ENCODE measurements at regions not wholly inside any gene's neighbourhood (a gene's known extent, or its start where the extent isn't known, plus 50 kb on each side); places are given as distances from the start of the nearest gene placed in this dataset.

GRCh38 chr2:186299610-186300009 lies 186.4 kb upstream of the ZC3H15 start:
- DNase-seq (ENCODE audit: extremely low read depth in 1 of 4, low spot score in 3 of 4) (no peak), ATAC-seq (no peak), FAIRE-seq (no peak)
- H3K36me3 ChIP-seq (ENCODE audit: control insufficient read depth, insufficient read depth, low read length) = no peaks in the 10 kb centered on the region
- intact Hi-C loops (cut with micrococcal nuclease) = no loop called here
- no peak for TF ChIP-seq FUS (optimal IDR thresholded peaks at IDR 0.05; ENCODE audit: low read depth, low read length)
- TF ChIP-seq ZSCAN32 (CRISPR knock-in tag; IDR thresholded peaks at IDR 0.05) = no peak
- TF ChIP-seq ZNF224 (CRISPR knock-in tag; IDR thresholded peaks at IDR 0.05) = no peak
- no peak for TF ChIP-seq NCOA4 (IDR thresholded peaks at IDR 0.05; ENCODE audit: partially characterized antibody)
- no peak for TF ChIP-seq TCF3 (CRISPR knock-in tag; IDR thresholded peaks at IDR 0.05)
- no peak for TF ChIP-seq GTF2B (IDR thresholded peaks at IDR 0.05; ENCODE audit: extremely low read depth, insufficient read length)
- no peak for TF ChIP-seq MYC (IDR thresholded peaks at IDR 0.05; ENCODE audit: low read depth, low read length)
- TF ChIP-seq MYC (CRISPR knock-in tag; IDR thresholded peaks at IDR 0.05; ENCODE audit: borderline replicate concordance, low read depth) = no peak
- no peak for TF ChIP-seq BRF1 (IDR thresholded peaks at IDR 0.05; ENCODE audit: borderline replicate concordance, extremely low read depth, insufficient read length)
- TF ChIP-seq SIX5 (IDR thresholded peaks at IDR 0.05; ENCODE audit: borderline replicate concordance in 1 of 2, insufficient read depth in 1 of 2, low read depth in 1 of 2, low read length in 2 of 2) = no peak
- TF ChIP-seq ZNF586 (CRISPR knock-in tag; conservative IDR thresholded peaks at IDR 0.05) = no peak
- TF ChIP-seq STAT5A (IDR thresholded peaks at IDR 0.05; ENCODE audit: borderline replicate concordance, low read length) = no peak
- TF ChIP-seq RCOR1 (IDR thresholded peaks at IDR 0.05; ENCODE audit: borderline replicate concordance in 1 of 2, low read depth in 2 of 2, low read length in 2 of 2) = no peak
- no peak overlapping the region for H3K4me3 ChIP-seq
- no peaks in the 10 kb centered on the region for H3K79me2 ChIP-seq (ENCODE audit: control insufficient read depth, insufficient read depth, low read length)
- H3K4me2 ChIP-seq (ENCODE audit: insufficient read depth, low read length) = no peak overlapping the region
- no peaks in the 10 kb centered on the region for H3K4me1 ChIP-seq (replicated peaks in 1 of 2; ENCODE audit: control insufficient read depth in 2 of 2, insufficient read depth in 2 of 2, low read length in 2 of 2)
- ChIA-PET POLR2A (no interaction called here), CTCF (ENCODE audit: low intra/inter-chr PET ratio) (no interaction called here)
- no peaks in the 10 kb centered on the region for H4K20me1 ChIP-seq (replicated peaks; ENCODE audit: control insufficient read depth, insufficient read depth, low read length)
- H3K27ac ChIP-seq (ENCODE audit: extremely low read depth, low read depth, low read length) = no peak overlapping the region
- no peaks in the 10 kb centered on the region for H3K9me3 ChIP-seq (replicated peaks; ENCODE audit: control insufficient read depth, insufficient read depth, low read depth, low read length)
- in situ Hi-C loops (cut with MboI) = no loop called here
- no peaks in the 10 kb centered on the region for H3K9me1 ChIP-seq (ENCODE audit: control insufficient read depth, insufficient read depth, low read length)
- no TSS peak for BruUV-seq (replicated peaks)
- H3K27me3 ChIP-seq (ENCODE audit: control insufficient read depth in 2 of 2, insufficient read depth in 2 of 2, low read length in 2 of 2) = no peaks in the 10 kb centered on the region
- no peak overlapping the region for H2AFZ ChIP-seq (ENCODE audit: low read depth, low read length)
- 0% methylated on average over 1 of the region's 1 CpG for WGBS (ENCODE audit: insufficient coverage, low coverage, missing lambda C conversion rate)
- no peak overlapping the region for H3K9ac ChIP-seq (ENCODE audit: insufficient read depth in 1 of 2, low read depth in 2 of 2, low read length in 2 of 2)
